Activated CD4-positive, alpha-beta T cell treated with anti-CD3 and anti-CD28 coated beads, Interleukin-10, Interleukin-2, amounts not matched to agents 100 ng/mL and 50 ng/mL, durations not matched to agents 16 hours and 8 hours (primary cell): ENCODE measurements at regions not wholly inside any gene's neighbourhood (a gene's known extent, or its start where the extent isn't known, plus 50 kb on each side); places are given as distances from the start of the nearest gene placed in this dataset.
"Not testable (repeated sequence)": the region's sequence is repeated elsewhere in the genome, so short reads cannot be mapped to it uniquely, and the experiment has no call there.

Experiments used
- DNase-seq: peaks from one replicate; pipeline ENCODE4 v3.0.0-alpha.2; 2020

GRCh38 chr1:73765551-73766233 lies 432.3 kb downstream of the LRRIQ3 start:
- DNase-seq: no peak

GRCh38 chr1:73761559-73761958 lies 436.4 kb downstream of the LRRIQ3 start:
- no peak for DNase-seq

- no peak for DNase-seq
Measured at GRCh38 chr1:73759011-73759410, 439.0 kb downstream of the LRRIQ3 start.

- DNase-seq: no peak
Measured at GRCh38 chr1:73756817-73757216, 441.2 kb downstream of the LRRIQ3 start.

- no peak for DNase-seq
Measured at GRCh38 chr1:73755649-73756048, 442.3 kb downstream of the LRRIQ3 start.

GRCh38 chr1:73749996-73750395 lies 448.0 kb downstream of the LRRIQ3 start:
- DNase-seq: no peak

- no peak for DNase-seq
Measured at GRCh38 chr1:73744985-73745384, 453.0 kb downstream of the LRRIQ3 start.

GRCh38 chr1:73736125-73736524 lies 461.9 kb downstream of the LRRIQ3 start:
- no peak for DNase-seq

GRCh38 chr1:73727036-73727435 lies 470.9 kb downstream of the LRRIQ3 start:
- DNase-seq: no peak

- DNase-seq: no peak
Measured at GRCh38 chr1:73722055-73722454, 475.9 kb downstream of the LRRIQ3 start.

GRCh38 chr1:73717976-73718375 lies 480.0 kb downstream of the LRRIQ3 start:
- no peak for DNase-seq

GRCh38 chr1:73711089-73711488 lies 486.9 kb downstream of the LRRIQ3 start:
- DNase-seq: no peak

GRCh38 chr1:73701826-73702225 lies 496.1 kb downstream of the LRRIQ3 start:
- DNase-seq: no peak

- no peak for DNase-seq
Measured at GRCh38 chr1:73676186-73676585, 521.8 kb downstream of the LRRIQ3 start.

- peak; percentile 3 for DNase-seq
Measured at GRCh38 chr1:73674945-73675561, 522.9 kb downstream of the LRRIQ3 start.

GRCh38 chr1:73673971-73674370 lies 524.0 kb downstream of the LRRIQ3 start:
- no peak for DNase-seq

GRCh38 chr1:73671530-73671929 lies 526.4 kb downstream of the LRRIQ3 start:
- no peak for DNase-seq

- DNase-seq: not testable (repeated sequence)
Measured at GRCh38 chr1:73667959-73668358, 530.0 kb downstream of the LRRIQ3 start.

- DNase-seq: no peak
Measured at GRCh38 chr1:73662526-73662925, 535.5 kb downstream of the LRRIQ3 start.

GRCh38 chr1:73659136-73659535 lies 538.8 kb downstream of the LRRIQ3 start:
- DNase-seq: no peak

- no peak for DNase-seq
Measured at GRCh38 chr1:73654714-73655113, 543.3 kb downstream of the LRRIQ3 start.

GRCh38 chr1:73644198-73644597 lies 553.8 kb downstream of the LRRIQ3 start:
- no peak for DNase-seq

GRCh38 chr1:73639494-73639893 lies 558.5 kb downstream of the LRRIQ3 start:
- no peak for DNase-seq

GRCh38 chr1:73637264-73637663 lies 560.7 kb downstream of the LRRIQ3 start:
- no peak for DNase-seq

- no peak for DNase-seq
Measured at GRCh38 chr1:73635021-73635420, 563.0 kb downstream of the LRRIQ3 start.
